T-helper 1 cell (primary cell): ENCODE measurements at regions not wholly inside any gene's neighbourhood (a gene's known extent, or its start where the extent isn't known, plus 50 kb on each side); places are given as distances from the start of the nearest gene placed in this dataset.

Source experiments
- DNase-seq, 5 donors: peaks; one replicate each; pipeline ENCODE4 v3.0.0-alpha.2; 2012 to 2020

- no peak for DNase-seq
These were observed 135.7 kb upstream of the SEL1L start for GRCh38 chr14:81669308-81669707.

- no peak for DNase-seq
These were observed 140.3 kb upstream of the SEL1L start for GRCh38 chr14:81673930-81674329.

GRCh38 chr14:81676395-81676794 is 142.7 kb upstream of the SEL1L start:
- no peak for DNase-seq

- DNase-seq, result no peak
These were observed 143.2 kb upstream of the SEL1L start for GRCh38 chr14:81676879-81677278.

GRCh38 chr14:81677736-81678135 is 144.1 kb upstream of the SEL1L start:
- DNase-seq, result no peak

- no peak for DNase-seq
These were observed 145.6 kb upstream of the SEL1L start for GRCh38 chr14:81679226-81679625.

- DNase-seq, result no peak
These were observed 147.9 kb upstream of the SEL1L start for GRCh38 chr14:81681541-81681940.

- no peak for DNase-seq
These were observed 148.5 kb upstream of the SEL1L start for GRCh38 chr14:81682134-81682533.

- DNase-seq, result no peak
These were observed 149.0 kb upstream of the SEL1L start for GRCh38 chr14:81682701-81683100.

- no peak for DNase-seq
These were observed 151.0 kb upstream of the SEL1L start for GRCh38 chr14:81684696-81685095.

GRCh38 chr14:81686512-81686911 is 152.9 kb upstream of the SEL1L start:
- no peak for DNase-seq

GRCh38 chr14:81691931-81692330 is 158.3 kb upstream of the SEL1L start:
- no peak for DNase-seq

GRCh38 chr14:81694419-81694818 is 160.8 kb upstream of the SEL1L start:
- no peak for DNase-seq

GRCh38 chr14:81709681-81710080 is 176.0 kb upstream of the SEL1L start:
- DNase-seq, result no peak

- peak in 1 of 5 donors; percentile 14 for DNase-seq
These were observed 176.7 kb upstream of the SEL1L start for GRCh38 chr14:81710232-81710845.

GRCh38 chr14:81715731-81716130 is 182.1 kb upstream of the SEL1L start:
- no peak for DNase-seq

- no peak for DNase-seq
These were observed 183.3 kb upstream of the SEL1L start for GRCh38 chr14:81716953-81717352.

- no peak for DNase-seq
These were observed 190.3 kb upstream of the SEL1L start for GRCh38 chr14:81723956-81724355.

GRCh38 chr14:81727218-81727617 is 193.6 kb upstream of the SEL1L start:
- no peak for DNase-seq

- DNase-seq, result no peak
These were observed 194.8 kb upstream of the SEL1L start for GRCh38 chr14:81728447-81728846.

- no peak for DNase-seq
These were observed 196.0 kb upstream of the SEL1L start for GRCh38 chr14:81729622-81730021.

- no peak for DNase-seq
These were observed 204.3 kb upstream of the SEL1L start for GRCh38 chr14:81737938-81738337.

GRCh38 chr14:81738946-81739659 is 205.4 kb upstream of the SEL1L start:
- DNase-seq, result no peak

GRCh38 chr14:81743605-81744004 is 210.0 kb upstream of the SEL1L start:
- DNase-seq, result no peak

GRCh38 chr14:81751198-81751597 is 217.5 kb upstream of the SEL1L start:
- DNase-seq, result no peak
